Thyroid gland (tissue), 4 donors: ENCODE measurements at regions not wholly inside any gene's neighbourhood (a gene's known extent, or its start where the extent isn't known, plus 50 kb on each side); places are given as distances from the start of the nearest gene placed in this dataset.

Source experiments
- DNase-seq, 2 donors: peaks; one replicate each; pipeline ENCODE4 v3.0.0-alpha.2; 2019
- H3K27ac ChIP-seq, 3 donors: fragments of 200-600 bp; sonication (generic); 1 replicate in 2 of 3; 2 replicates in 1 of 3; pipeline ENCODE4 v1.5.1; 2016 to 2019; ENCODE audit warnings: mild to moderate bottlenecking in 1 of 3, moderate library complexity in 1 of 3
- H3K27me3 ChIP-seq: fragments of 200-600 bp; sonication (generic); one replicate; pipeline ENCODE4 v1.5.1; 2019
- H3K36me3 ChIP-seq, 2 donors: fragments of 200-600 bp; sonication (generic); one replicate each; pipeline ENCODE4 v1.5.1; 2016 to 2019
- H3K4me1 ChIP-seq, 2 donors: fragments of 200-600 bp; sonication (generic); one replicate each; pipeline ENCODE4 v1.5.1; 2017 to 2019
- H3K4me3 ChIP-seq, 3 donors: fragments of 200-600 bp; sonication (generic); replicated peaks in 1 of 3; 1 replicate in 2 of 3; 2 replicates in 1 of 3; pipeline ENCODE4 v1.5.1; 2016; ENCODE audit warnings: mild to moderate bottlenecking in 1 of 3
- H3K9me3 ChIP-seq: fragments of 200-600 bp; sonication (generic); one replicate; pipeline ENCODE4 v1.5.1; 2017
- CTCF ChIP-seq, 6 experiments: fragments of 200-600 bp in 3 of 6; fragments of 450-650 bp in 3 of 6; sonication (generic) in 3 of 6; IDR thresholded peaks; one replicate each; pipeline ENCODE4 v1.5.1; 2016 to 2019; ENCODE audit warnings: antibody characterized with exemption in 6 of 6, mild to moderate bottlenecking in 2 of 6, inconsistent platforms in 1 of 6, moderate library complexity in 1 of 6
- POLR2A ChIP-seq, 2 donors: fragments of 450-650 bp; IDR thresholded peaks; one replicate each; pipeline ENCODE4 v1.6.1; 2017; ENCODE audit warnings: antibody characterized with exemption in 2 of 2, mild to moderate bottlenecking in 2 of 2, moderate library complexity in 1 of 2
- WGBS, 2 donors: methylation state at CpG; one replicate each; pipeline ENCODE4 v1.1.5; 2017; 5-methylcytosine and 5-hydroxymethylcytosine counted together
- intact Hi-C: fragments of 100-400 bp; cut with DNase I; formaldehyde crosslinking; loops from one replicate; pipeline ENCODE4 v1.15.1; 2023

- H3K4me1 ChIP-seq: no peaks in the 10 kb centered on the region
- H3K27ac ChIP-seq: no peak overlapping the region
- TF ChIP-seq CTCF (IDR thresholded peaks at IDR 0.05) (no peak), POLR2A (IDR thresholded peaks at IDR 0.05) (no peak)
- intact Hi-C loops: no loop called here
- 93 to 94% methylated on average over 3 of the region's 3 CpGs for WGBS, 2 donors
- H3K9me3 ChIP-seq: no peaks in the 10 kb centered on the region
- H3K4me3 ChIP-seq: no peak overlapping the region
- DNase-seq: no peak
- no peaks in the 10 kb centered on the region for H3K36me3 ChIP-seq
- H3K27me3 ChIP-seq: no peaks in the 10 kb centered on the region
Observed at GRCh38 chr5:68830377-68830898, 263.4 kb upstream of the SLC30A5 start.

GRCh38 chr5:68834491-68834981, 259.3 kb upstream of the SLC30A5 start:
- Histone ChIP-seq H3K9me3 (no peaks in the 10 kb centered on the region), H3K36me3 (no peaks in the 10 kb centered on the region), H3K27ac (no peak overlapping the region), H3K4me3 (no peak overlapping the region), H3K27me3 (no peaks in the 10 kb centered on the region), H3K4me1 (no peaks in the 10 kb centered on the region)
- no peak for TF ChIP-seq CTCF (IDR thresholded peaks at IDR 0.05)
- TF ChIP-seq POLR2A (IDR thresholded peaks at IDR 0.05): no peak
- no peak for DNase-seq
- 83 to 89% methylated on average over 4 of the region's 4 CpGs for WGBS, 2 donors
- intact Hi-C loops: no loop called here

- no peak for DNase-seq
- H3K27ac ChIP-seq: no peak overlapping the region
- no peaks in the 10 kb centered on the region for H3K27me3 ChIP-seq
- intact Hi-C loops: no loop called here
- H3K36me3 ChIP-seq: no peaks in the 10 kb centered on the region
- 94 to 95% methylated on average over 3 of the region's 3 CpGs for WGBS, 2 donors
- H3K9me3 ChIP-seq: no peaks in the 10 kb centered on the region
- no peaks in the 10 kb centered on the region for H3K4me1 ChIP-seq
- TF ChIP-seq CTCF (IDR thresholded peaks at IDR 0.05): no peak
- TF ChIP-seq POLR2A (IDR thresholded peaks at IDR 0.05): no peak
- H3K4me3 ChIP-seq: no peak overlapping the region
Observed at GRCh38 chr5:68838157-68838718, 255.6 kb upstream of the SLC30A5 start.

GRCh38 chr5:68839019-68839552, 254.7 kb upstream of the SLC30A5 start:
- TF ChIP-seq CTCF (IDR thresholded peaks at IDR 0.05) (no peak), POLR2A (IDR thresholded peaks at IDR 0.05) (no peak)
- Histone ChIP-seq H3K9me3 (no peaks in the 10 kb centered on the region), H3K36me3 (no peaks in the 10 kb centered on the region), H3K27ac (no peak overlapping the region), H3K4me3 (no peak overlapping the region), H3K4me1 (no peaks in the 10 kb centered on the region), H3K27me3 (no peaks in the 10 kb centered on the region)
- 42 to 43% methylated on average over 5 of the region's 5 CpGs for WGBS, 2 donors
- intact Hi-C loops: no loop called here
- DNase-seq: peak in 1 of 2 donors; percentile 2

- no peak for TF ChIP-seq CTCF (IDR thresholded peaks at IDR 0.05)
- no peak for TF ChIP-seq POLR2A (IDR thresholded peaks at IDR 0.05)
- DNase-seq: no peak
- no peak overlapping the region for H3K4me3 ChIP-seq
- no peaks in the 10 kb centered on the region for H3K36me3 ChIP-seq
- H3K27me3 ChIP-seq: no peaks in the 10 kb centered on the region
- no peaks in the 10 kb centered on the region for H3K9me3 ChIP-seq
- intact Hi-C loops: no loop called here
- WGBS, 2 donors: 85 to 90% methylated on average over 3 of the region's 3 CpGs
- no peaks in the 10 kb centered on the region for H3K4me1 ChIP-seq
- no peak overlapping the region for H3K27ac ChIP-seq
Observed at GRCh38 chr5:68843624-68844364, 250.0 kb upstream of the SLC30A5 start.
